ENCODE measurements at regions not wholly inside any gene's neighbourhood (a gene's known extent, or its start where the extent isn't known, plus 50 kb on each side); places are given as distances from the start of the nearest gene placed in this dataset.

DNA sequence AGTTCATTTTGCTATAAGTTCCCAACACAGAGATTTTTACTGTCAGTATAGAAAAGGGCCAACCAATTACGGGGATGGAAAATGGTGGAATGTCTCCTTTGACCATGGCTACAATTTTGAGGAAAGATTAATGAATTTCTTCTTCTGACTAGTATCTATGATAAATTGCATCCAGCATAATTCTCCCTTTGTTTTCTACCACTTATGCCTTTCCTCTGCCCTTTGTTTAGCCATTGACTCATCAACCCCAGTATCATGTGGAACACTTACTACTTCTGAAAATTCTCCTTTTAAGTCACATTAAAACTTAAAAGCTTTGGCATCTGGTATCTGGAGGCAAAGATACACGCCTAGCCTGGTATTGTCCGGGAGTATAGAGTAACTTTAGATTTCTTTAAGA is 92.9 kb upstream of the CADPS start:
- no peaks in the 10 kb centered on the region for H3K27me3 ChIP-seq (ENCODE audit: insufficient read depth, low read length)
- H3K4me3 ChIP-seq (ENCODE audit: insufficient read depth, low read length), result no peak overlapping the region
- no peaks in the 10 kb centered on the region for H3K4me1 ChIP-seq (ENCODE audit: insufficient read depth, low read length)
- no peak overlapping the region for H3K4me2 ChIP-seq (ENCODE audit: insufficient read depth, low read length)
- DNase-seq (ENCODE audit: insufficient read length, low spot score, missing footprints), result no peak
- H3K9me3 ChIP-seq (ENCODE audit: low read depth, low read length), result no peaks in the 10 kb centered on the region
- H3K36me3 ChIP-seq (ENCODE audit: insufficient read depth, low read length), result no peaks in the 10 kb centered on the region
- no peaks in the 10 kb centered on the region for H4K20me1 ChIP-seq (ENCODE audit: insufficient read depth, low read length)
- H3K27ac ChIP-seq (ENCODE audit: low read depth, low read length), result no peak overlapping the region
- no peaks in the 10 kb centered on the region for H3K79me2 ChIP-seq (ENCODE audit: insufficient read depth, low read length)
- no peak for TF ChIP-seq CTCF (IDR thresholded peaks at IDR 0.05; ENCODE audit: extremely low read depth, low read depth, low read length)
- no peak overlapping the region for H2AFZ ChIP-seq (ENCODE audit: low read length)

DNA sequence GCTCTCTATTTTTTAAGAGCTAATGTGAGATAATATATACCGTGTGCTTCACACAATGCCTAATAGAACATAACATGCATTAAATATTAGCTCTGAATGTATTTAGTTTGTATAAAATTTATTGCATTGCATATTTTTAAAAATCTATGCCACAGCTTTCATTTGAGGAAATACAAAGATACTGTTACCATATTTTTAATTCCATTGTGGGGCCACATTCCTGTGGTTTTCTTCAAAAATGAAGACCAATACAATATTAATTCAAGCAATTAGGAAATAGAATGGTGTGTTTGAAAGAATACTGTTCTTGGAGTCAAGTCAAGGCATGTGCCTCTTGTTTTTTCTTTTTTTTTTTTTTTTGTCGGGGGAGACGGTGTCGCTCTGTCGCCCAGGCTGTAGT is 95.4 kb upstream of the CADPS start:
- Histone ChIP-seq H3K79me2 (ENCODE audit: insufficient read depth, low read length) (no peaks in the 10 kb centered on the region), H4K20me1 (ENCODE audit: insufficient read depth, low read length) (no peaks in the 10 kb centered on the region), H2AFZ (ENCODE audit: low read length) (no peak overlapping the region), H3K36me3 (ENCODE audit: insufficient read depth, low read length) (no peaks in the 10 kb centered on the region), H3K4me1 (ENCODE audit: insufficient read depth, low read length) (no peaks in the 10 kb centered on the region), H3K4me2 (ENCODE audit: insufficient read depth, low read length) (no peak overlapping the region), H3K9me3 (ENCODE audit: low read depth, low read length) (no peaks in the 10 kb centered on the region), H3K27me3 (ENCODE audit: insufficient read depth, low read length) (no peaks in the 10 kb centered on the region), H3K4me3 (ENCODE audit: insufficient read depth, low read length) (no peak overlapping the region), H3K27ac (ENCODE audit: low read depth, low read length) (no peak overlapping the region)
- TF ChIP-seq CTCF (IDR thresholded peaks at IDR 0.05; ENCODE audit: extremely low read depth, low read depth, low read length), result no peak
- DNase-seq (ENCODE audit: insufficient read length, low spot score, missing footprints), result no peak

DNA sequence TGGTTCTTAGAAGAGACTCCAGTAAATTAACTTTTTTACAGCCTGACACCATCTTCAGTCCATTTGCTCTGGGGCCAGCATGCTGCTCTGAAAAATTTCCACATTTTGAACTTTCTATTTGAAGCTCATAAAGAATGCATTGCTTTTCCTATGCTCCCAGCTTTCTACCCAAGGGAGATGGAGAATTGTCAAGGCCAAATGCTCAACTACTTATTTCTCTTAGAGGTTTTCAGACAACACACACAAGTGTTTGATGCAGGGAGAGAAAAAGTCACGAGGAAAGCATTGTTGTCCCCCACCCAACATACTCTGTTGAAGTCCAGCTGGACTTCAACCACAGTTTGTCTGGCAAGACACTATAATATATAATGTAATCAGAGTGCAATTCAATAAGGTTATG is 100.3 kb upstream of the CADPS start:
- Histone ChIP-seq H3K79me2 (ENCODE audit: insufficient read depth, low read length) (no peaks in the 10 kb centered on the region), H3K9me3 (ENCODE audit: low read depth, low read length) (no peaks in the 10 kb centered on the region), H3K4me1 (ENCODE audit: insufficient read depth, low read length) (no peaks in the 10 kb centered on the region), H3K4me3 (ENCODE audit: insufficient read depth, low read length) (no peak overlapping the region), H2AFZ (ENCODE audit: low read length) (no peak overlapping the region), H3K27ac (ENCODE audit: low read depth, low read length) (no peak overlapping the region), H4K20me1 (ENCODE audit: insufficient read depth, low read length) (no peaks in the 10 kb centered on the region), H3K4me2 (ENCODE audit: insufficient read depth, low read length) (no peak overlapping the region), H3K36me3 (ENCODE audit: insufficient read depth, low read length) (no peaks in the 10 kb centered on the region), H3K27me3 (ENCODE audit: insufficient read depth, low read length) (no peaks in the 10 kb centered on the region)
- no peak for TF ChIP-seq CTCF (IDR thresholded peaks at IDR 0.05; ENCODE audit: extremely low read depth, low read depth, low read length)
- DNase-seq (ENCODE audit: insufficient read length, low spot score, missing footprints), result no peak

- DNase-seq (ENCODE audit: insufficient read length, low spot score, missing footprints), result no peak
- Histone ChIP-seq H4K20me1 (ENCODE audit: insufficient read depth, low read length) (no peaks in the 10 kb centered on the region), H3K9me3 (ENCODE audit: low read depth, low read length) (no peaks in the 10 kb centered on the region), H3K27me3 (ENCODE audit: insufficient read depth, low read length) (no peaks in the 10 kb centered on the region), H3K79me2 (ENCODE audit: insufficient read depth, low read length) (no peaks in the 10 kb centered on the region), H3K4me2 (ENCODE audit: insufficient read depth, low read length) (no peak overlapping the region), H3K36me3 (ENCODE audit: insufficient read depth, low read length) (no peaks in the 10 kb centered on the region), H3K4me3 (ENCODE audit: insufficient read depth, low read length) (no peak overlapping the region), H2AFZ (ENCODE audit: low read length) (no peak overlapping the region), H3K27ac (ENCODE audit: low read depth, low read length) (no peak overlapping the region), H3K4me1 (ENCODE audit: insufficient read depth, low read length) (no peaks in the 10 kb centered on the region)
- no peak for TF ChIP-seq CTCF (IDR thresholded peaks at IDR 0.05; ENCODE audit: extremely low read depth, low read depth, low read length)
Measured at GRCh38 chr3:62981962-62982361, 106.7 kb upstream of the CADPS start.
